A549 (cell line): ENCODE measurements at regions not wholly inside any gene's neighbourhood (a gene's known extent, or its start where the extent isn't known, plus 50 kb on each side); places are given as distances from the start of the nearest gene placed in this dataset.

Source experiments
- ATAC-seq, 2 experiments: fragments of 200-7000 bp in 1 of 2; fragments of >200 bp in 1 of 2; cut with Nextera tagmentation in 1 of 2; cut with Tn5 transposase in 1 of 2; 3 replicates each; pipeline versions ENCODE4 v1.8.0 to v1.9.1; 2018 to 2020; ENCODE audit warnings: mild to moderate bottlenecking in 1 of 2, moderate library complexity in 1 of 2
- CTCF ChIA-PET: fragments of 300-600 bp; sonication (Branson Sonifier 250); formaldehyde crosslinking; extraction: SDS; loops from one replicate; lab custom pipeline; 2021; ENCODE audit warnings: antibody characterized with exemption, inconsistent platforms; lab: Yijun Ruan, JAX
- POLR2A ChIA-PET: fragments of 350-600 bp; formaldehyde crosslinking; extraction: SDS; loops from one replicate; lab custom pipeline; 2021; ENCODE audit warnings: antibody characterized with exemption, inconsistent platforms; lab: Yijun Ruan, JAX
- DNase-seq, 2 experiments: peaks; one replicate each; pipeline versions ENCODE4 v3.0.0 to v3.0.0-alpha.2; 2011 to 2016; ENCODE audit warnings: low read depth in 1 of 2, low spot score in 1 of 2
- FAIRE-seq: peaks from 2 replicates; lab custom pipeline; 2011; peaks lifted over from hg19 to GRCh38; lab: Jason Lieb, UNC
- H3K27ac ChIP-seq, 2 experiments: fragments of >200 bp; sonication (Bioruptor Twin); formaldehyde crosslinking; 3 replicates each; pipeline ENCODE4 v1.5.1; 2016 to 2017
- H3K4me1 ChIP-seq: fragments of >200 bp; sonication (Bioruptor Twin); formaldehyde crosslinking; 3 replicates; pipeline ENCODE4 v1.6.1; 2016
- H3K4me2 ChIP-seq: fragments of >200 bp; sonication (Bioruptor Twin); formaldehyde crosslinking; 3 replicates; pipeline ENCODE4 v1.6.1; 2016
- H3K4me3 ChIP-seq: fragments of >200 bp; sonication (Bioruptor Twin); formaldehyde crosslinking; 3 replicates; pipeline ENCODE4 v1.5.1; 2016
- H3K9me3 ChIP-seq: fragments of >200 bp; sonication (Bioruptor Twin); formaldehyde crosslinking; 3 replicates; pipeline ENCODE4 v1.6.1; 2016
- BHLHE40 ChIP-seq: IDR thresholded peaks from 2 replicates; pipeline ENCODE4 v1.6.1; 2012; ENCODE audit warnings: low read depth, low read length, inconsistent platforms
- CBX8 ChIP-seq: fragments of 200-600 bp; sonication (generic); IDR thresholded peaks from 2 replicates; pipeline ENCODE4 v1.6.1; 2016
- CEBPB ChIP-seq, 2 experiments: fragments of >200 bp in 1 of 2; sonication (Bioruptor Twin) in 1 of 2; formaldehyde crosslinking in 1 of 2; IDR thresholded peaks; 2 replicates each; pipeline ENCODE4 v1.6.1; 2012 to 2016
- EHMT2 ChIP-seq: fragments of 200-600 bp; sonication (generic); IDR thresholded peaks from 2 replicates; pipeline ENCODE4 v1.6.1; 2016; ENCODE audit warnings: antibody characterized with exemption, low read depth, mild to moderate bottlenecking, moderate library complexity
- ESRRA ChIP-seq: fragments of 150-350 bp; IDR thresholded peaks from 2 replicates; pipeline ENCODE4 v1.6.1; 2014; ENCODE audit warnings: mild to moderate bottlenecking, low read length, borderline replicate concordance
- HMGXB4 ChIP-seq: fragments of 250-450 bp; sonication (Bioruptor Pico); IDR thresholded peaks from 2 replicates; pipeline ENCODE4 v1.5.0; 2021; ENCODE audit warnings: mild to moderate bottlenecking, moderate library complexity, borderline replicate concordance
- HOXB13 ChIP-seq: fragments of 250-450 bp; sonication (Bioruptor Pico); IDR thresholded peaks from 2 replicates; pipeline ENCODE4 v1.5.0; 2020; ENCODE audit warnings: low read depth, mild to moderate bottlenecking, moderate library complexity
- JUNB ChIP-seq: fragments of >200 bp; sonication (Bioruptor Twin); formaldehyde crosslinking; IDR thresholded peaks from 2 replicates; pipeline ENCODE4 v1.6.1; 2016
- MYC ChIP-seq: IDR thresholded peaks from 2 replicates; pipeline ENCODE4 v1.6.1; 2012; ENCODE audit warnings: mild to moderate bottlenecking, inconsistent platforms, low read length, improper control_type of control experiment, borderline replicate concordance
- NFE2L2 ChIP-seq: fragments of 150-350 bp; conservative IDR thresholded peaks from 2 replicates; pipeline ENCODE4 v1.6.1; 2014; ENCODE audit warnings: low read length
- NPAS2 ChIP-seq: fragments of 250-450 bp; sonication (Bioruptor Pico); IDR thresholded peaks from 2 replicates; pipeline ENCODE4 v1.8.0; 2022; ENCODE audit warnings: mild to moderate bottlenecking, moderate library complexity, borderline replicate concordance
- NR3C1 ChIP-seq: fragments of >200 bp; sonication (Bioruptor Twin); formaldehyde crosslinking; IDR thresholded peaks from 3 replicates; pipeline ENCODE4 v1.6.1; 2017
- POLR2AphosphoS2 ChIP-seq: conservative IDR thresholded peaks from 2 replicates; pipeline ENCODE4 v1.6.1; 2012; ENCODE audit warnings: low read length, improper control_type of control experiment, inconsistent platforms
- RARB ChIP-seq: fragments of 250-450 bp; sonication (Bioruptor Pico); IDR thresholded peaks from 2 replicates; pipeline ENCODE4 v1.8.0; 2021; ENCODE audit warnings: mild to moderate bottlenecking, moderate library complexity
- RCOR1 ChIP-seq: fragments of 150-350 bp; IDR thresholded peaks from 2 replicates; pipeline ENCODE4 v1.6.1; 2014; ENCODE audit warnings: antibody characterized with exemption, low read length, low read depth
- RFX5 ChIP-seq: fragments of 450-650 bp; IDR thresholded peaks from 2 replicates; pipeline ENCODE4 v1.7.1; 2014; ENCODE audit warnings: antibody characterized with exemption, mild to moderate bottlenecking, moderate library complexity
- SMC3 ChIP-seq: fragments of >200 bp; sonication (Bioruptor Twin); formaldehyde crosslinking; IDR thresholded peaks from 3 replicates; pipeline ENCODE4 v1.6.1; 2018; ENCODE audit warnings: inconsistent platforms
- SREBF2 ChIP-seq: fragments of 450-650 bp; IDR thresholded peaks from 2 replicates; pipeline ENCODE4 v1.6.1; 2014; ENCODE audit warnings: mild to moderate bottlenecking, moderate library complexity
- TP53 ChIP-seq: fragments of 250-450 bp; sonication (Bioruptor Pico); IDR thresholded peaks from 2 replicates; pipeline ENCODE4 v1.5.0; 2021; ENCODE audit warnings: mild to moderate bottlenecking, moderate library complexity
- ZC3H11A ChIP-seq: fragments of 450-650 bp; IDR thresholded peaks from 2 replicates; pipeline ENCODE4 v1.6.1; 2014; ENCODE audit warnings: antibody characterized with exemption, mild to moderate bottlenecking
- ZSCAN20 ChIP-seq: fragments of 250-450 bp; sonication (Bioruptor Pico); IDR thresholded peaks from 2 replicates; pipeline ENCODE4 v1.8.0; 2022; ENCODE audit warnings: mild to moderate bottlenecking, moderate library complexity
- WGBS: methylation state at CpG from one replicate; pipeline ENCODE4 v1.1.6; 2017; ENCODE audit errors: missing lambda C conversion rate; 5-methylcytosine and 5-hydroxymethylcytosine counted together
- TF ChIP-seq, protein P1 (sequence below): fragments of >200 bp; sonication (Bioruptor Twin); formaldehyde crosslinking; IDR thresholded peaks from 3 replicates; pipeline ENCODE4 v1.5.1; 2016

DNA sequence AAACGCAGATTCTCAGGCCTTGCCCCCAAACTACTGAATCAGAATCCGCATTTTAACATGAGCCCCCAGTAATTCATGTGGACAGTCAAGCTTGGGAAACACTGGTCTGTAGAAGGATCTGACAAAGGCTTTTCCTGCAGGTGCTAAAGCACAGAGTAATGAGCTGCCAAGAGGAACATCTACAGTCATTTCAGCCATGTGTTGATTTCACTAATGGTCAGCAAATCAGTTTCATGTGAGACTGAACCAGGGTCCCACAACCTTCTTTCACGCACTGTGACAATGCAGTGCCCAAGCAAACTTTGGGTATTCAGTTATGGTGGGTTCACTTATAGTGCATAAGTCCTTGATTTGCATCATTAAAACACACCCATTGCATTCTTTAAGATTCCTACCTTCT lies 237.6 kb downstream of the TUSC7 start (continued):
- TF ChIP-seq, protein P1, sequence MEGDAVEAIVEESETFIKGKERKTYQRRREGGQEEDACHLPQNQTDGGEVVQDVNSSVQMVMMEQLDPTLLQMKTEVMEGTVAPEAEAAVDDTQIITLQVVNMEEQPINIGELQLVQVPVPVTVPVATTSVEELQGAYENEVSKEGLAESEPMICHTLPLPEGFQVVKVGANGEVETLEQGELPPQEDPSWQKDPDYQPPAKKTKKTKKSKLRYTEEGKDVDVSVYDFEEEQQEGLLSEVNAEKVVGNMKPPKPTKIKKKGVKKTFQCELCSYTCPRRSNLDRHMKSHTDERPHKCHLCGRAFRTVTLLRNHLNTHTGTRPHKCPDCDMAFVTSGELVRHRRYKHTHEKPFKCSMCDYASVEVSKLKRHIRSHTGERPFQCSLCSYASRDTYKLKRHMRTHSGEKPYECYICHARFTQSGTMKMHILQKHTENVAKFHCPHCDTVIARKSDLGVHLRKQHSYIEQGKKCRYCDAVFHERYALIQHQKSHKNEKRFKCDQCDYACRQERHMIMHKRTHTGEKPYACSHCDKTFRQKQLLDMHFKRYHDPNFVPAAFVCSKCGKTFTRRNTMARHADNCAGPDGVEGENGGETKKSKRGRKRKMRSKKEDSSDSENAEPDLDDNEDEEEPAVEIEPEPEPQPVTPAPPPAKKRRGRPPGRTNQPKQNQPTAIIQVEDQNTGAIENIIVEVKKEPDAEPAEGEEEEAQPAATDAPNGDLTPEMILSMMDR, result no peak
- no peak for TF ChIP-seq JUNB
- no peak for TF ChIP-seq SREBF2
- no peak for TF ChIP-seq HOXB13 (CRISPR knock-in tag)
- TF ChIP-seq, all 56 proteins: peak for 0

DNA sequence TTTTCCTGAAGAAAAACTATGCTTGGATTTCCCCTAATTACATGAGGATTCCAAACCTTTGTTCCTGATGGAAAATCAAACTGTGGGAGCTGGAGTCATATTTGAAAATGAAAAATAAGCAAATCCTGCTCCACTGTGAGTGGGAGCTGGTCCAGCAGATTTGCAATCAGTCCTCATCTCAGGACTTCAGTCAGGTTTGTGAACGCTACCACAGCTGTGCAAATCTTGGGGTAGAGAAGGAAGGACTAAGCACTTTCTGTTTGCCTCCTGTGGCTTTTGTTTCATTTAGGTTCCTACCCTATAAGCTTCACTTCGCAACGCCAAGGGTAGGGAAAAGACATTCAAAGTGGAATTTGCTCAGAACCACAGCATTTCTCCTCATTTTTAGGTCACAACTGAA lies 238.2 kb downstream of the TUSC7 start:
- Histone ChIP-seq H3K9me3 (no peaks in the 10 kb centered on the region), H3K4me3 (no peak overlapping the region), H3K4me1 (no peaks in the 10 kb centered on the region), H3K27ac (no peak overlapping the region), H3K4me2 (no peak overlapping the region)
- no peak for ATAC-seq
- TF ChIP-seq ZSCAN20 (CRISPR knock-in tag) (no peak), RFX5 (no peak), NR3C1 (no peak), NPAS2 (no peak), MYC (no peak), RCOR1 (no peak), ZC3H11A (no peak), SMC3 (no peak), HMGXB4 (CRISPR knock-in tag) (no peak), ESRRA (no peak), NFE2L2 (no peak), EHMT2 (no peak), CEBPB (IDR thresholded peaks at IDR 0.05) (no peak), CBX8 (no peak), TP53 (CRISPR knock-in tag) (no peak), POLR2AphosphoS2 (no peak), BHLHE40 (no peak), RARB (CRISPR knock-in tag) (no peak)
- TF ChIP-seq, protein P1, result no peak
- FAIRE-seq, result no peak
- 19% methylated on average over 3 of the region's 3 CpGs for WGBS
- CTCF ChIA-PET, result interaction anchor here (1.3 kb wide), 1 partner anchor 18 kb away, joined by 4 read pairs; no protein-coding TSS in a partner anchor
- no peak for DNase-seq
- POLR2A ChIA-PET, result no interaction called here
